WTC11 (cell line): ENCODE measurements at regions not wholly inside any gene's neighbourhood (a gene's known extent, or its start where the extent isn't known, plus 50 kb on each side); places are given as distances from the start of the nearest gene placed in this dataset.

ENCODE experiments used
- ATAC-seq: fragments of 200-7000 bp; cut with Tn5 transposase; 2 replicates; pipeline ENCODE4 v1.10.0; 2021; ENCODE audit warnings: mild to moderate bottlenecking, moderate library complexity
- CTCF ChIA-PET: fragments of 300-600 bp; sonication (Branson Sonifier 250); formaldehyde crosslinking; loops from one replicate; lab custom pipeline; 2021; ENCODE audit warnings: antibody characterized with exemption; lab: Charles Lee
- POLR2A ChIA-PET: fragments of 350-600 bp; sonication (Branson Sonifier 250); formaldehyde crosslinking; loops from one replicate; lab custom pipeline; 2021; ENCODE audit warnings: antibody characterized with exemption; lab: Charles Lee
- DNase-seq: peaks from one replicate; pipeline ENCODE4 v3.0.0; 2021; ENCODE audit warnings: low spot score
- H3K27ac Mint-ChIP-seq: 2 replicates; pipeline ENCODE4 v1.8.0; 2021; ENCODE audit warnings: mixed read lengths
- H3K27me3 Mint-ChIP-seq: 2 replicates; pipeline ENCODE4 v1.8.0; 2021; ENCODE audit warnings: low read depth, mild to moderate bottlenecking, moderate library complexity, mixed read lengths
- H3K36me3 Mint-ChIP-seq: 2 replicates; pipeline ENCODE4 v1.8.0; 2021; ENCODE audit warnings: mixed read lengths
- H3K4me1 Mint-ChIP-seq: 2 replicates; pipeline ENCODE4 v1.8.0; 2022; ENCODE audit warnings: mixed read lengths
- H3K4me3 Mint-ChIP-seq: 2 replicates; pipeline ENCODE4 v1.8.0; 2021; ENCODE audit warnings: mild to moderate bottlenecking, moderate library complexity, mixed read lengths
- H3K9me3 Mint-ChIP-seq: 2 replicates; pipeline ENCODE4 v1.8.0; 2021; ENCODE audit warnings: mixed read lengths
- ETV6 ChIP-seq: sonication (generic); formaldehyde crosslinking; IDR thresholded peaks from 2 replicates; pipeline ENCODE4 v1.8.1; 2022; ENCODE audit warnings: mild to moderate bottlenecking, missing genetic modification reagents
- FOXP1 ChIP-seq: sonication (generic); formaldehyde crosslinking; IDR thresholded peaks from 2 replicates; pipeline ENCODE4 v1.8.0; 2022; ENCODE audit warnings: missing genetic modification reagents, mild to moderate bottlenecking, moderate library complexity, borderline replicate concordance
- NR3C1 ChIP-seq: sonication (generic); formaldehyde crosslinking; conservative IDR thresholded peaks from 2 replicates; pipeline ENCODE4 v1.8.1; 2023; ENCODE audit warnings: low read depth, mild to moderate bottlenecking, missing genetic modification reagents
- OVOL2 ChIP-seq: fragments of 250-450 bp; sonication (Bioruptor Pico); IDR thresholded peaks from 2 replicates; pipeline ENCODE4 v1.9.0; 2021; ENCODE audit warnings: mild to moderate bottlenecking, borderline replicate concordance
- SMAD4 ChIP-seq: sonication (generic); formaldehyde crosslinking; IDR thresholded peaks from 2 replicates; pipeline ENCODE4 v1.8.0; 2022; ENCODE audit warnings: mild to moderate bottlenecking, missing genetic modification reagents
- ZNF121 ChIP-seq: sonication (generic); formaldehyde crosslinking; IDR thresholded peaks from 2 replicates; pipeline ENCODE4 v1.8.0; 2023; ENCODE audit warnings: missing genetic modification reagents
- ZNF263 ChIP-seq: sonication (generic); formaldehyde crosslinking; IDR thresholded peaks from 2 replicates; pipeline ENCODE4 v1.8.1; 2022; ENCODE audit warnings: low read depth, mild to moderate bottlenecking, moderate library complexity, missing genetic modification reagents
- ZNF317 ChIP-seq: sonication (generic); formaldehyde crosslinking; IDR thresholded peaks from 2 replicates; pipeline ENCODE4 v1.8.1; 2023; ENCODE audit warnings: low read depth, mild to moderate bottlenecking, moderate library complexity, missing genetic modification reagents, borderline replicate concordance
- ZNF396 ChIP-seq: fragments of 250-450 bp; sonication (Bioruptor Pico); IDR thresholded peaks from 2 replicates; pipeline ENCODE4 v1.8.0; 2021; ENCODE audit warnings: mild to moderate bottlenecking, moderate library complexity, borderline replicate concordance
- ZNF416 ChIP-seq: fragments of 250-450 bp; sonication (Bioruptor Pico); IDR thresholded peaks from 2 replicates; pipeline ENCODE4 v1.9.0; 2021; ENCODE audit warnings: mild to moderate bottlenecking, inconsistent platforms
- ZNF423 ChIP-seq: fragments of 250-450 bp; sonication (Bioruptor Pico); IDR thresholded peaks from 2 replicates; pipeline ENCODE4 v2.1.2; 2022; ENCODE audit warnings: mild to moderate bottlenecking, moderate library complexity
- TF ChIP-seq, protein P1 (sequence below): fragments of 250-450 bp; sonication (Bioruptor Pico); IDR thresholded peaks from 2 replicates; pipeline ENCODE4 v1.9.0; 2021; ENCODE audit warnings: moderate library complexity, mild to moderate bottlenecking, inconsistent platforms, borderline replicate concordance
- TF ChIP-seq, protein P2 (sequence below): sonication (generic); formaldehyde crosslinking; IDR thresholded peaks from 2 replicates; pipeline ENCODE4 v1.8.1; 2022; ENCODE audit warnings: missing genetic modification reagents, borderline replicate concordance
- TF ChIP-seq, protein P3 (sequence below): sonication (generic); formaldehyde crosslinking; conservative IDR thresholded peaks from 2 replicates; pipeline ENCODE4 v1.8.1; 2023; ENCODE audit warnings: mild to moderate bottlenecking, low read depth, missing genetic modification reagents, moderate library complexity
- TF ChIP-seq, protein P4 (sequence below): sonication (generic); formaldehyde crosslinking; IDR thresholded peaks from 2 replicates; pipeline ENCODE4 v1.8.0; 2022; ENCODE audit warnings: mild to moderate bottlenecking, missing genetic modification reagents
- TF ChIP-seq, protein P5 (sequence below): sonication (generic); formaldehyde crosslinking; IDR thresholded peaks from 2 replicates; pipeline ENCODE4 v1.8.0; 2023; ENCODE audit warnings: missing genetic modification reagents, mild to moderate bottlenecking, borderline replicate concordance
- TF ChIP-seq, protein P6 (sequence below): sonication (generic); formaldehyde crosslinking; conservative IDR thresholded peaks from 2 replicates; pipeline ENCODE4 v1.8.1; 2022; ENCODE audit warnings: mild to moderate bottlenecking, missing genetic modification reagents
- TF ChIP-seq, protein P7 (sequence below): fragments of 250-450 bp; sonication (Bioruptor Pico); IDR thresholded peaks from 2 replicates; pipeline ENCODE4 v1.9.0; 2021; ENCODE audit warnings: mild to moderate bottlenecking, borderline replicate concordance
- TF ChIP-seq, protein P8 (sequence below): sonication (generic); formaldehyde crosslinking; IDR thresholded peaks from 2 replicates; pipeline ENCODE4 v1.8.1; 2022; ENCODE audit warnings: mild to moderate bottlenecking, moderate library complexity, missing genetic modification reagents

DNA sequence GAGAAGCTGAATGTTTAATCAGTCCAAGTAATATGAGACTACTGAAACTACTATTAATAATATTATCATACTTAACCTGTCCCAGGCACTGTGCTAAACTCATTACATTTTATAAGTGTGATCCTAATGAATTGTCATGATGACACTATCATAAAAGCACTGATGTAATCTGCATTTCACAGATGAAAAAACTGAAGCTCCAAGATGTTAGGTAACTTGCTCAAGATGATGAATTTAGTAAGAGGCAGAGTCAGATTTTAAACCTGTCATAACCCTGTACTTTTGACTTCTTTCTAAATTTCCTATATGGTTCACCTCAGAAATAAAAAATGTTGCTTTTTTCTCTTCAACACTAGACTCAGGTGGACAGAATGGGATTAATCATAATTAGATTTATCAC is 237.6 kb downstream of the ALDH8A1 start:
- DNase-seq (no peak), ATAC-seq (no peak)
- Mint-ChIP-seq H3K27ac (no peak overlapping the region), H3K27me3 (no peaks in the 10 kb centered on the region), H3K4me1 (peaks cover 6% of the 10 kb centered on the region)
- TF ChIP-seq, protein P1, sequence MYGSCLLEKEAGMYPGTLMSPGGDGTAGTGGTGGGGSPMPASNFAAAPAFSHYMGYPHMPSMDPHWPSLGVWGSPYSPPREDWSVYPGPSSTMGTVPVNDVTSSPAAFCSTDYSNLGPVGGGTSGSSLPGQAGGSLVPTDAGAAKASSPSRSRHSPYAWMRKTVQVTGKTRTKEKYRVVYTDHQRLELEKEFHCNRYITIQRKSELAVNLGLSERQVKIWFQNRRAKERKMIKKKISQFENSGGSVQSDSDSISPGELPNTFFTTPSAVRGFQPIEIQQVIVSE, result no peak
- TF ChIP-seq ZNF396 (CRISPR knock-in tag), result no peak
- TF ChIP-seq OVOL2 (CRISPR knock-in tag), result no peak
- TF ChIP-seq, protein P2, sequence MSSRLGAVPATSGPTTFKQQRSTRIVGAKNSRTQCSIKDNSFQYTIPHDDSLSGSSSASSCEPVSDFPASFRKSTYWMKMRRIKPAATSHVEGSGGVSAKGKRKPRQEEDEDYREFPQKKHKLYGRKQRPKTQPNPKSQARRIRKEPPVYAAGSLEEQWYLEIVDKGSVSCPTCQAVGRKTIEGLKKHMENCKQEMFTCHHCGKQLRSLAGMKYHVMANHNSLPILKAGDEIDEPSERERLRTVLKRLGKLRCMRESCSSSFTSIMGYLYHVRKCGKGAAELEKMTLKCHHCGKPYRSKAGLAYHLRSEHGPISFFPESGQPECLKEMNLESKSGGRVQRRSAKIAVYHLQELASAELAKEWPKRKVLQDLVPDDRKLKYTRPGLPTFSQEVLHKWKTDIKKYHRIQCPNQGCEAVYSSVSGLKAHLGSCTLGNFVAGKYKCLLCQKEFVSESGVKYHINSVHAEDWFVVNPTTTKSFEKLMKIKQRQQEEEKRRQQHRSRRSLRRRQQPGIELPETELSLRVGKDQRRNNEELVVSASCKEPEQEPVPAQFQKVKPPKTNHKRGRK, result no peak
- TF ChIP-seq, all 79 proteins: peak for 0
- ChIA-PET CTCF (interaction anchor here (1.4 kb wide), 1 partner anchor 71 kb away, joined by 3 read pairs; no protein-coding TSS in a partner anchor), POLR2A (no interaction called here)
- Mint-ChIP-seq H3K9me3 (no peaks in the 10 kb centered on the region), H3K36me3 (no peaks in the 10 kb centered on the region), H3K4me3 (no peak overlapping the region)

DNA sequence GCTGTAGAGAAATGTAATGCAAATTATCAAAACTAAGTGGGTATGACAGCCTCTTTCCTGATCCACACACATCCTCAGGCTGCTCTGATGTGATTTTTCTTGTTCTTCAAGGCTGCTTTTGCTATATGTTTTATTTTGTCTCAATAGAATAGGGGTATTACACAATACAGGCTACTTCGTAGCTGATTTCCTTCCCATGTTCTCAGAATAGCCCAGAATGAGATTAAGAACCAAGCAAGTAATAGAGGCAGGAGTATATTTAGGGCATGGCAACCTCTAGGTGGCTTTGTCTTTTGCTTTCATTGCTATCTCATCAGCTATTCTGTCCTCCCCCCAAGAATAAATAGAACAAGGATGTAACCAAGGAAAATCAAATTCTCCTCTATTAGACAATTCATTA is 241.8 kb downstream of the ALDH8A1 start:
- Mint-ChIP-seq H3K27ac (no peak overlapping the region), H3K36me3 (no peaks in the 10 kb centered on the region; the same call in 1 of the 2 replicates), H3K9me3 (peaks cover 10% of the 10 kb centered on the region), H3K4me1 (peaks cover 28% of the 10 kb centered on the region), H3K27me3 (no peaks in the 10 kb centered on the region), H3K4me3 (no peak overlapping the region)
- ATAC-seq, result no peak
- no peak for DNase-seq
- CTCF ChIA-PET, result no interaction called here
- POLR2A ChIA-PET, result no interaction called here
- TF ChIP-seq, protein P3, sequence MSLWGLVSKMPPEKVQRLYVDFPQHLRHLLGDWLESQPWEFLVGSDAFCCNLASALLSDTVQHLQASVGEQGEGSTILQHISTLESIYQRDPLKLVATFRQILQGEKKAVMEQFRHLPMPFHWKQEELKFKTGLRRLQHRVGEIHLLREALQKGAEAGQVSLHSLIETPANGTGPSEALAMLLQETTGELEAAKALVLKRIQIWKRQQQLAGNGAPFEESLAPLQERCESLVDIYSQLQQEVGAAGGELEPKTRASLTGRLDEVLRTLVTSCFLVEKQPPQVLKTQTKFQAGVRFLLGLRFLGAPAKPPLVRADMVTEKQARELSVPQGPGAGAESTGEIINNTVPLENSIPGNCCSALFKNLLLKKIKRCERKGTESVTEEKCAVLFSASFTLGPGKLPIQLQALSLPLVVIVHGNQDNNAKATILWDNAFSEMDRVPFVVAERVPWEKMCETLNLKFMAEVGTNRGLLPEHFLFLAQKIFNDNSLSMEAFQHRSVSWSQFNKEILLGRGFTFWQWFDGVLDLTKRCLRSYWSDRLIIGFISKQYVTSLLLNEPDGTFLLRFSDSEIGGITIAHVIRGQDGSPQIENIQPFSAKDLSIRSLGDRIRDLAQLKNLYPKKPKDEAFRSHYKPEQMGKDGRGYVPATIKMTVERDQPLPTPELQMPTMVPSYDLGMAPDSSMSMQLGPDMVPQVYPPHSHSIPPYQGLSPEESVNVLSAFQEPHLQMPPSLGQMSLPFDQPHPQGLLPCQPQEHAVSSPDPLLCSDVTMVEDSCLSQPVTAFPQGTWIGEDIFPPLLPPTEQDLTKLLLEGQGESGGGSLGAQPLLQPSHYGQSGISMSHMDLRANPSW (CRISPR knock-in tag), result no peak
- TF ChIP-seq ZNF423 (CRISPR knock-in tag), result no peak
- no peak for TF ChIP-seq ZNF121
- TF ChIP-seq, protein P4, sequence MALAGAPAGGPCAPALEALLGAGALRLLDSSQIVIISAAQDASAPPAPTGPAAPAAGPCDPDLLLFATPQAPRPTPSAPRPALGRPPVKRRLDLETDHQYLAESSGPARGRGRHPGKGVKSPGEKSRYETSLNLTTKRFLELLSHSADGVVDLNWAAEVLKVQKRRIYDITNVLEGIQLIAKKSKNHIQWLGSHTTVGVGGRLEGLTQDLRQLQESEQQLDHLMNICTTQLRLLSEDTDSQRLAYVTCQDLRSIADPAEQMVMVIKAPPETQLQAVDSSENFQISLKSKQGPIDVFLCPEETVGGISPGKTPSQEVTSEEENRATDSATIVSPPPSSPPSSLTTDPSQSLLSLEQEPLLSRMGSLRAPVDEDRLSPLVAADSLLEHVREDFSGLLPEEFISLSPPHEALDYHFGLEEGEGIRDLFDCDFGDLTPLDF, result no peak
- TF ChIP-seq, protein P5, sequence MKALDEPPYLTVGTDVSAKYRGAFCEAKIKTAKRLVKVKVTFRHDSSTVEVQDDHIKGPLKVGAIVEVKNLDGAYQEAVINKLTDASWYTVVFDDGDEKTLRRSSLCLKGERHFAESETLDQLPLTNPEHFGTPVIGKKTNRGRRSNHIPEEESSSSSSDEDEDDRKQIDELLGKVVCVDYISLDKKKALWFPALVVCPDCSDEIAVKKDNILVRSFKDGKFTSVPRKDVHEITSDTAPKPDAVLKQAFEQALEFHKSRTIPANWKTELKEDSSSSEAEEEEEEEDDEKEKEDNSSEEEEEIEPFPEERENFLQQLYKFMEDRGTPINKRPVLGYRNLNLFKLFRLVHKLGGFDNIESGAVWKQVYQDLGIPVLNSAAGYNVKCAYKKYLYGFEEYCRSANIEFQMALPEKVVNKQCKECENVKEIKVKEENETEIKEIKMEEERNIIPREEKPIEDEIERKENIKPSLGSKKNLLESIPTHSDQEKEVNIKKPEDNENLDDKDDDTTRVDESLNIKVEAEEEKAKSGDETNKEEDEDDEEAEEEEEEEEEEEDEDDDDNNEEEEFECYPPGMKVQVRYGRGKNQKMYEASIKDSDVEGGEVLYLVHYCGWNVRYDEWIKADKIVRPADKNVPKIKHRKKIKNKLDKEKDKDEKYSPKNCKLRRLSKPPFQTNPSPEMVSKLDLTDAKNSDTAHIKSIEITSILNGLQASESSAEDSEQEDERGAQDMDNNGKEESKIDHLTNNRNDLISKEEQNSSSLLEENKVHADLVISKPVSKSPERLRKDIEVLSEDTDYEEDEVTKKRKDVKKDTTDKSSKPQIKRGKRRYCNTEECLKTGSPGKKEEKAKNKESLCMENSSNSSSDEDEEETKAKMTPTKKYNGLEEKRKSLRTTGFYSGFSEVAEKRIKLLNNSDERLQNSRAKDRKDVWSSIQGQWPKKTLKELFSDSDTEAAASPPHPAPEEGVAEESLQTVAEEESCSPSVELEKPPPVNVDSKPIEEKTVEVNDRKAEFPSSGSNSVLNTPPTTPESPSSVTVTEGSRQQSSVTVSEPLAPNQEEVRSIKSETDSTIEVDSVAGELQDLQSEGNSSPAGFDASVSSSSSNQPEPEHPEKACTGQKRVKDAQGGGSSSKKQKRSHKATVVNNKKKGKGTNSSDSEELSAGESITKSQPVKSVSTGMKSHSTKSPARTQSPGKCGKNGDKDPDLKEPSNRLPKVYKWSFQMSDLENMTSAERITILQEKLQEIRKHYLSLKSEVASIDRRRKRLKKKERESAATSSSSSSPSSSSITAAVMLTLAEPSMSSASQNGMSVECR, result no peak
- TF ChIP-seq ZNF263, result no peak
- TF ChIP-seq, protein P6, sequence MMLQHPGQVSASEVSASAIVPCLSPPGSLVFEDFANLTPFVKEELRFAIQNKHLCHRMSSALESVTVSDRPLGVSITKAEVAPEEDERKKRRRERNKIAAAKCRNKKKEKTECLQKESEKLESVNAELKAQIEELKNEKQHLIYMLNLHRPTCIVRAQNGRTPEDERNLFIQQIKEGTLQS (CRISPR knock-in tag), result no peak
- no peak for TF ChIP-seq ETV6 (CRISPR knock-in tag)
- no peak for TF ChIP-seq NR3C1
- TF ChIP-seq SMAD4 (CRISPR knock-in tag), result no peak
- no peak for TF ChIP-seq ZNF416
- TF ChIP-seq, protein P7, sequence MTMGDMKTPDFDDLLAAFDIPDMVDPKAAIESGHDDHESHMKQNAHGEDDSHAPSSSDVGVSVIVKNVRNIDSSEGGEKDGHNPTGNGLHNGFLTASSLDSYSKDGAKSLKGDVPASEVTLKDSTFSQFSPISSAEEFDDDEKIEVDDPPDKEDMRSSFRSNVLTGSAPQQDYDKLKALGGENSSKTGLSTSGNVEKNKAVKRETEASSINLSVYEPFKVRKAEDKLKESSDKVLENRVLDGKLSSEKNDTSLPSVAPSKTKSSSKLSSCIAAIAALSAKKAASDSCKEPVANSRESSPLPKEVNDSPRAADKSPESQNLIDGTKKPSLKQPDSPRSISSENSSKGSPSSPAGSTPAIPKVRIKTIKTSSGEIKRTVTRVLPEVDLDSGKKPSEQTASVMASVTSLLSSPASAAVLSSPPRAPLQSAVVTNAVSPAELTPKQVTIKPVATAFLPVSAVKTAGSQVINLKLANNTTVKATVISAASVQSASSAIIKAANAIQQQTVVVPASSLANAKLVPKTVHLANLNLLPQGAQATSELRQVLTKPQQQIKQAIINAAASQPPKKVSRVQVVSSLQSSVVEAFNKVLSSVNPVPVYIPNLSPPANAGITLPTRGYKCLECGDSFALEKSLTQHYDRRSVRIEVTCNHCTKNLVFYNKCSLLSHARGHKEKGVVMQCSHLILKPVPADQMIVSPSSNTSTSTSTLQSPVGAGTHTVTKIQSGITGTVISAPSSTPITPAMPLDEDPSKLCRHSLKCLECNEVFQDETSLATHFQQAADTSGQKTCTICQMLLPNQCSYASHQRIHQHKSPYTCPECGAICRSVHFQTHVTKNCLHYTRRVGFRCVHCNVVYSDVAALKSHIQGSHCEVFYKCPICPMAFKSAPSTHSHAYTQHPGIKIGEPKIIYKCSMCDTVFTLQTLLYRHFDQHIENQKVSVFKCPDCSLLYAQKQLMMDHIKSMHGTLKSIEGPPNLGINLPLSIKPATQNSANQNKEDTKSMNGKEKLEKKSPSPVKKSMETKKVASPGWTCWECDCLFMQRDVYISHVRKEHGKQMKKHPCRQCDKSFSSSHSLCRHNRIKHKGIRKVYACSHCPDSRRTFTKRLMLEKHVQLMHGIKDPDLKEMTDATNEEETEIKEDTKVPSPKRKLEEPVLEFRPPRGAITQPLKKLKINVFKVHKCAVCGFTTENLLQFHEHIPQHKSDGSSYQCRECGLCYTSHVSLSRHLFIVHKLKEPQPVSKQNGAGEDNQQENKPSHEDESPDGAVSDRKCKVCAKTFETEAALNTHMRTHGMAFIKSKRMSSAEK (CRISPR knock-in tag), result no peak
- TF ChIP-seq ZNF317 (CRISPR knock-in tag), result no peak
- TF ChIP-seq, protein P8, sequence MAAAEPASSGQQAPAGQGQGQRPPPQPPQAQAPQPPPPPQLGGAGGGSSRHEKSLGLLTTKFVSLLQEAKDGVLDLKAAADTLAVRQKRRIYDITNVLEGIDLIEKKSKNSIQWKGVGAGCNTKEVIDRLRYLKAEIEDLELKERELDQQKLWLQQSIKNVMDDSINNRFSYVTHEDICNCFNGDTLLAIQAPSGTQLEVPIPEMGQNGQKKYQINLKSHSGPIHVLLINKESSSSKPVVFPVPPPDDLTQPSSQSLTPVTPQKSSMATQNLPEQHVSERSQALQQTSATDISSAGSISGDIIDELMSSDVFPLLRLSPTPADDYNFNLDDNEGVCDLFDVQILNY (CRISPR knock-in tag), result no peak
- TF ChIP-seq FOXP1, result no peak
